ENCODE measurements at regions not wholly inside any gene's neighbourhood (a gene's known extent, or its start where the extent isn't known, plus 50 kb on each side); places are given as distances from the start of the nearest gene placed in this dataset.

DNA sequence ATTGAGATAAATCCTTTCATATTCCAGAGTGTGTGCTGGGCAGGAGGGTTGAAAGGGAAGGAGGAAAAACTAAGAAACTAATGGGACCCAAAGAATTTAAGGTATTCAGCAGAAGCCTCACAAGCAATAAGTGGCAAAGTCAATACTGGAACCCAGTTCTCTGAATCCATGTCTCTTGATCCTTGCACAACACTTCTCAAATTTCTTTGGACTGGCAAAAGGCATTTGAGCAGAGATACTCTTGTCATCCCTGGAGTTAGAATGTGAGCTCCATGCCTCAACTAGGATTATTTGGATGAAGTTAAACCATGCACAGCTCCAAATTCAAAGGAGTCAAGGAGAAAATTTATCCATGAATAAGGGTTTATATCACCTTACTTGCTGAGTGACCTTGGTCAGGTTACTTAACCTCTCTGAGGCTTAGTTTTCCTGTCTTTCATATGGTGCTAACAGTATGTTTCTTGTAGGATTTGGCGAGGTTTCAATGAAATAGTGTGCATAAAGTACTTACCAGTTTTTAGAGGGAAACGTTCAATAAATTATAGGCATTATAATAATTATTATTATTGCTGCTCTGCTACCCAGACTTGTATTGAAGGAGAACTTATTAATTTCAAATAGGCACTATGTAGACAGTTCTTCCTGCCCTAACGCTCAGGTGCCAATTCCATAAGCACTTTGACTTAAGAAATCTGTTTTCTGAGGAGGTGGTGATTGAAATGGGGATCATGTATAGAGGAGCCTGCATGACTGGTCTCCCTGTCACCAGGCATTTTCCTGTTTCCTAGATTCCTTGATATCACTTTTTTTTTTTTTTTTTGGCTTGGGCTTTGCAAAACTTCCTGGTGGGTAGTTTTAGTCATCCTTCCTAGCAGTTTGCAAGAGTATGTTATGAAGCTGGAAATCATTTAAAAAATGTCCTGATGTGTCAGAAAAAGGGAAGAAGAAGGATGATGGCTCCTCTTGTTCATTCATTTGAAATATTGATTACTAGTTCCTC, 125.0 kb upstream of the JUN start:
- no peak for TF ChIP-seq EZH2 (IDR thresholded peaks at IDR 0.05; ENCODE audit: low read length)
- TF ChIP-seq, protein P1, sequence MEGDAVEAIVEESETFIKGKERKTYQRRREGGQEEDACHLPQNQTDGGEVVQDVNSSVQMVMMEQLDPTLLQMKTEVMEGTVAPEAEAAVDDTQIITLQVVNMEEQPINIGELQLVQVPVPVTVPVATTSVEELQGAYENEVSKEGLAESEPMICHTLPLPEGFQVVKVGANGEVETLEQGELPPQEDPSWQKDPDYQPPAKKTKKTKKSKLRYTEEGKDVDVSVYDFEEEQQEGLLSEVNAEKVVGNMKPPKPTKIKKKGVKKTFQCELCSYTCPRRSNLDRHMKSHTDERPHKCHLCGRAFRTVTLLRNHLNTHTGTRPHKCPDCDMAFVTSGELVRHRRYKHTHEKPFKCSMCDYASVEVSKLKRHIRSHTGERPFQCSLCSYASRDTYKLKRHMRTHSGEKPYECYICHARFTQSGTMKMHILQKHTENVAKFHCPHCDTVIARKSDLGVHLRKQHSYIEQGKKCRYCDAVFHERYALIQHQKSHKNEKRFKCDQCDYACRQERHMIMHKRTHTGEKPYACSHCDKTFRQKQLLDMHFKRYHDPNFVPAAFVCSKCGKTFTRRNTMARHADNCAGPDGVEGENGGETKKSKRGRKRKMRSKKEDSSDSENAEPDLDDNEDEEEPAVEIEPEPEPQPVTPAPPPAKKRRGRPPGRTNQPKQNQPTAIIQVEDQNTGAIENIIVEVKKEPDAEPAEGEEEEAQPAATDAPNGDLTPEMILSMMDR (optimal IDR thresholded peaks at IDR 0.05 in 1 of 3, IDR thresholded peaks at IDR 0.05 in 1 of 3, conservative IDR thresholded peaks at IDR 0.05 in 1 of 3; ENCODE audit: extremely low read depth in 1 of 3, insufficient read depth in 2 of 3, low read length in 3 of 3) = no peak
